ENCODE measurements at regions not wholly inside any gene's neighbourhood (a gene's known extent, or its start where the extent isn't known, plus 50 kb on each side); places are given as distances from the start of the nearest gene placed in this dataset.

DNA sequence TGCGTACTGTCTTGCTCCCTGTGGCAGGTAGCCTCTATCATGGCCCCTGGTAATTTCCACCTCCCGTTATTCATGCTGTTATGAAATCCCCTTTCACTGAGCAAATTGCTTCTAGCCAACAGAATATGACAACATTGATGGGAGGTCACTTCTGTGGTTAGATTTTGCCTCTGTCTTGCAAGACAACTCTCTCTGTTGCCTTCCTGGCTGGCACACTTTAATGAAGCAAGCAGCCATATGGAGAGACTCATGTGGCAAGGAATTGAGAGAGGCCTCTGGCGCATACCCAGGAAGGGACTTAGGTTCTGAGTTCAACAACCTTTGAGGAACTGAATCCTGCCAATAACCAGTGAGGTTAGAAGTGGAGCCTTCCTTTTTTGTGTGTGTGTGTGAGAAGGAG is 51.8 kb upstream of the GPRC5B start:
- ChIA-PET POLR2A (no interaction called here), CTCF (no interaction called here)
- DNase-seq (ENCODE audit: low read depth, low spot score), result no peak
- Histone ChIP-seq H3K9me3 (ENCODE audit: control insufficient read depth, insufficient read depth, low read length) (no peaks in the 10 kb centered on the region), H3K4me3 (ENCODE audit: low read depth, low read length) (no peak overlapping the region), H3K27me3 (ENCODE audit: control insufficient read depth, insufficient read depth, low read length) (no peaks in the 10 kb centered on the region), H3K27ac (ENCODE audit: low read depth, low read length) (no peak overlapping the region)
- TF ChIP-seq, protein P1, sequence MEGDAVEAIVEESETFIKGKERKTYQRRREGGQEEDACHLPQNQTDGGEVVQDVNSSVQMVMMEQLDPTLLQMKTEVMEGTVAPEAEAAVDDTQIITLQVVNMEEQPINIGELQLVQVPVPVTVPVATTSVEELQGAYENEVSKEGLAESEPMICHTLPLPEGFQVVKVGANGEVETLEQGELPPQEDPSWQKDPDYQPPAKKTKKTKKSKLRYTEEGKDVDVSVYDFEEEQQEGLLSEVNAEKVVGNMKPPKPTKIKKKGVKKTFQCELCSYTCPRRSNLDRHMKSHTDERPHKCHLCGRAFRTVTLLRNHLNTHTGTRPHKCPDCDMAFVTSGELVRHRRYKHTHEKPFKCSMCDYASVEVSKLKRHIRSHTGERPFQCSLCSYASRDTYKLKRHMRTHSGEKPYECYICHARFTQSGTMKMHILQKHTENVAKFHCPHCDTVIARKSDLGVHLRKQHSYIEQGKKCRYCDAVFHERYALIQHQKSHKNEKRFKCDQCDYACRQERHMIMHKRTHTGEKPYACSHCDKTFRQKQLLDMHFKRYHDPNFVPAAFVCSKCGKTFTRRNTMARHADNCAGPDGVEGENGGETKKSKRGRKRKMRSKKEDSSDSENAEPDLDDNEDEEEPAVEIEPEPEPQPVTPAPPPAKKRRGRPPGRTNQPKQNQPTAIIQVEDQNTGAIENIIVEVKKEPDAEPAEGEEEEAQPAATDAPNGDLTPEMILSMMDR (IDR thresholded peaks at IDR 0.05; ENCODE audit: low read depth, low read length), result no peak

DNA sequence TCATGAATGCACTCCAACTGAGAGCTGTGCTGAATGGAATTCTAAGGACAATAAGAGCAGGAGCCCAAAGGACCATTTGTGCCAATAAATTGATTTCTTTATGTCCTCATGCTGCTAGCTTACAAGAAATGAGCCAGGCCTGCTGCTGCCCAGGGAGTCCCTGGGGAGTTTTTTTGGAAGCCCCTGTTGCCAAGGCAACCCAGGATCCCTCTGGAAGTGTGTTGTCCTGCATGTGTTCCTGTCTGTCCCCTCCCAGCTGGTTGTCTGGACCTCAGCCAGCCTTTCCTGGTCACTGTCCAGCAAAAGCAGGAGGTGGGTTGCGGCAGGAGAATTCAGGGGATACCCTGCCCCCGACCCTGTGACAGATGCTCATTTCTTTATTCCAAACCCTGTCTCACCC is 51.0 kb upstream of the GPRC5B start:
- no peaks in the 10 kb centered on the region for H3K9me3 ChIP-seq (ENCODE audit: control insufficient read depth, insufficient read depth, low read length)
- no peaks in the 10 kb centered on the region for H3K27me3 ChIP-seq (ENCODE audit: control insufficient read depth, insufficient read depth, low read length)
- POLR2A ChIA-PET, result no interaction called here
- CTCF ChIA-PET, result no interaction called here
- H3K4me3 ChIP-seq (ENCODE audit: low read depth, low read length), result no peak overlapping the region
- TF ChIP-seq, protein P1 (IDR thresholded peaks at IDR 0.05; ENCODE audit: low read depth, low read length), result no peak
- DNase-seq (ENCODE audit: low read depth, low spot score), result no peak
- no peak overlapping the region for H3K27ac ChIP-seq (ENCODE audit: low read depth, low read length)

Measured in AG04450 (cell line).